ENCODE measurements at regions not wholly inside any gene's neighbourhood (a gene's known extent, or its start where the extent isn't known, plus 50 kb on each side); places are given as distances from the start of the nearest gene placed in this dataset.

DNA sequence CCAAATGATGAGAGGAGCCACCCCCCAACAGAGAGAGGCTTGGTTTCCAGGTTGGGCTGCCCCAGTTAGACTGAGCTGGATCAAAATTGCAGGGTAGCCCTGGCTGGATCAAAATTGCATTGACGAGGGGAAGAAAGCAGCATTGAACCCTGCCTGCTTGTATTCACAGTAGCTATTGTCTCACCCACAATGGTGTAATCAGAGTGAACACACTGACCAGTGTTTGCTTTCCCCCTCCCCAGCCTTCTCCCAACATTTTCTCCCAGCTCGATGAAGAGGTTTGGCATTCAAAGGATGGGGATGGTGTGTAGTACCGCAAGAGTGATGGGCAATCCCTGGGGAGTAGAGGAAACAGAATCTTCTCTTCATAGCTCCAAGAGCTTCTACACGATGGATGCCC, 223.8 kb downstream of the ADAMTS9 start:
- TF ChIP-seq EP300 (IDR thresholded peaks at IDR 0.05; ENCODE audit: borderline replicate concordance) (no peak), CEBPB (IDR thresholded peaks at IDR 0.05) (no peak), FOXM1 (IDR thresholded peaks at IDR 0.05; ENCODE audit: borderline replicate concordance, low read depth) (no peak), RAD21 (IDR thresholded peaks at IDR 0.05; ENCODE audit: low read depth) (no peak), NFIC (IDR thresholded peaks at IDR 0.05) (no peak), TCF12 (IDR thresholded peaks at IDR 0.05; ENCODE audit: low read depth) (no peak), CREB1 (IDR thresholded peaks at IDR 0.05; ENCODE audit: low read depth) (no peak), USF1 (IDR thresholded peaks at IDR 0.05) (no peak), TAF1 (IDR thresholded peaks at IDR 0.05; ENCODE audit: low read depth) (no peak), EGR1 (IDR thresholded peaks at IDR 0.05) (no peak), TEAD4 (IDR thresholded peaks at IDR 0.05) (no peak)
- TF ChIP-seq, protein P1, sequence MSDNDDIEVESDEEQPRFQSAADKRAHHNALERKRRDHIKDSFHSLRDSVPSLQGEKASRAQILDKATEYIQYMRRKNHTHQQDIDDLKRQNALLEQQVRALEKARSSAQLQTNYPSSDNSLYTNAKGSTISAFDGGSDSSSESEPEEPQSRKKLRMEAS (IDR thresholded peaks at IDR 0.05) = no peak
- TF ChIP-seq, protein P2, sequence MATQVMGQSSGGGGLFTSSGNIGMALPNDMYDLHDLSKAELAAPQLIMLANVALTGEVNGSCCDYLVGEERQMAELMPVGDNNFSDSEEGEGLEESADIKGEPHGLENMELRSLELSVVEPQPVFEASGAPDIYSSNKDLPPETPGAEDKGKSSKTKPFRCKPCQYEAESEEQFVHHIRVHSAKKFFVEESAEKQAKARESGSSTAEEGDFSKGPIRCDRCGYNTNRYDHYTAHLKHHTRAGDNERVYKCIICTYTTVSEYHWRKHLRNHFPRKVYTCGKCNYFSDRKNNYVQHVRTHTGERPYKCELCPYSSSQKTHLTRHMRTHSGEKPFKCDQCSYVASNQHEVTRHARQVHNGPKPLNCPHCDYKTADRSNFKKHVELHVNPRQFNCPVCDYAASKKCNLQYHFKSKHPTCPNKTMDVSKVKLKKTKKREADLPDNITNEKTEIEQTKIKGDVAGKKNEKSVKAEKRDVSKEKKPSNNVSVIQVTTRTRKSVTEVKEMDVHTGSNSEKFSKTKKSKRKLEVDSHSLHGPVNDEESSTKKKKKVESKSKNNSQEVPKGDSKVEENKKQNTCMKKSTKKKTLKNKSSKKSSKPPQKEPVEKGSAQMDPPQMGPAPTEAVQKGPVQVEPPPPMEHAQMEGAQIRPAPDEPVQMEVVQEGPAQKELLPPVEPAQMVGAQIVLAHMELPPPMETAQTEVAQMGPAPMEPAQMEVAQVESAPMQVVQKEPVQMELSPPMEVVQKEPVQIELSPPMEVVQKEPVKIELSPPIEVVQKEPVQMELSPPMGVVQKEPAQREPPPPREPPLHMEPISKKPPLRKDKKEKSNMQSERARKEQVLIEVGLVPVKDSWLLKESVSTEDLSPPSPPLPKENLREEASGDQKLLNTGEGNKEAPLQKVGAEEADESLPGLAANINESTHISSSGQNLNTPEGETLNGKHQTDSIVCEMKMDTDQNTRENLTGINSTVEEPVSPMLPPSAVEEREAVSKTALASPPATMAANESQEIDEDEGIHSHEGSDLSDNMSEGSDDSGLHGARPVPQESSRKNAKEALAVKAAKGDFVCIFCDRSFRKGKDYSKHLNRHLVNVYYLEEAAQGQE (IDR thresholded peaks at IDR 0.05; ENCODE audit: low read depth) = no peak

Measured in Ishikawa (cell line).